IPS DF 19.7 (cell line): ENCODE measurements at regions not wholly inside any gene's neighbourhood (a gene's known extent, or its start where the extent isn't known, plus 50 kb on each side); places are given as distances from the start of the nearest gene placed in this dataset.
"Not testable (repeated sequence)": the region's sequence is repeated elsewhere in the genome, so short reads cannot be mapped to it uniquely, and the experiment has no call there.

Experiments used
- DNase-seq: peaks from one replicate; pipeline ENCODE4 v3.0.0-alpha.2; 2013; ENCODE audit warnings: low read depth, low spot score

- no peak for DNase-seq
Measured at GRCh38 chr2:195359043-195359735, 297.8 kb upstream of the SLC39A10 start.

- DNase-seq = no peak
Measured at GRCh38 chr2:195356920-195357440, 300.0 kb upstream of the SLC39A10 start.

- DNase-seq = no peak
Measured at GRCh38 chr2:195356026-195356425, 301.0 kb upstream of the SLC39A10 start.

- no peak for DNase-seq
Measured at GRCh38 chr2:195352581-195352980, 304.4 kb upstream of the SLC39A10 start.

- no peak for DNase-seq
Measured at GRCh38 chr2:195343942-195344530, 313.0 kb upstream of the SLC39A10 start.

- no peak for DNase-seq
Measured at GRCh38 chr2:195343540-195343939, 313.5 kb upstream of the SLC39A10 start.

- DNase-seq = no peak
Measured at GRCh38 chr2:195342061-195342460, 315.0 kb upstream of the SLC39A10 start.

GRCh38 chr2:195338856-195339255, 318.2 kb upstream of the SLC39A10 start:
- DNase-seq = no peak

- DNase-seq = no peak
Measured at GRCh38 chr2:195337597-195337996, 319.4 kb upstream of the SLC39A10 start.

GRCh38 chr2:195333869-195334268, 323.2 kb upstream of the SLC39A10 start:
- DNase-seq = no peak

GRCh38 chr2:195331966-195332365, 325.1 kb upstream of the SLC39A10 start:
- no peak for DNase-seq

- no peak for DNase-seq
Measured at GRCh38 chr2:195331129-195331528, 325.9 kb upstream of the SLC39A10 start.

- DNase-seq = no peak
Measured at GRCh38 chr2:195330513-195330956, 326.5 kb upstream of the SLC39A10 start.

GRCh38 chr2:195329784-195330183, 327.2 kb upstream of the SLC39A10 start:
- not testable (repeated sequence) for DNase-seq

- no peak for DNase-seq
Measured at GRCh38 chr2:195326537-195326936, 330.5 kb upstream of the SLC39A10 start.

- no peak for DNase-seq
Measured at GRCh38 chr2:195322324-195322723, 334.7 kb upstream of the SLC39A10 start.

- DNase-seq = no peak
Measured at GRCh38 chr2:195320413-195320973, 336.5 kb upstream of the SLC39A10 start.

GRCh38 chr2:195319548-195320412, 337.2 kb upstream of the SLC39A10 start:
- DNase-seq = no peak

- no peak for DNase-seq
Measured at GRCh38 chr2:195319112-195319460, 337.9 kb upstream of the SLC39A10 start.

GRCh38 chr2:195318440-195319111, 338.4 kb upstream of the SLC39A10 start:
- no peak for DNase-seq

- DNase-seq = no peak
Measured at GRCh38 chr2:195317550-195317949, 339.5 kb upstream of the SLC39A10 start.
